Colonic mucosa (tissue), 4 donors: ENCODE measurements at regions not wholly inside any gene's neighbourhood (a gene's known extent, or its start where the extent isn't known, plus 50 kb on each side); places are given as distances from the start of the nearest gene placed in this dataset.

ENCODE experiments used
- DNase-seq: peaks from one replicate; pipeline ENCODE4 v3.0.0-alpha.2; 2020
- H3K27ac ChIP-seq: fragments of 200-600 bp; one replicate; pipeline ENCODE4 v1.8.0; 2021
- H3K27me3 ChIP-seq: fragments of 200-600 bp; one replicate; pipeline ENCODE4 v1.8.0; 2021
- H3K36me3 ChIP-seq: fragments of 200-600 bp; one replicate; pipeline ENCODE4 v1.8.0; 2021
- H3K4me1 ChIP-seq: fragments of 200-600 bp; one replicate; pipeline ENCODE4 v1.8.0; 2021; ENCODE audit warnings: mild to moderate bottlenecking
- H3K4me3 ChIP-seq: fragments of 200-600 bp; one replicate; pipeline ENCODE4 v1.8.0; 2021
- H3K9ac ChIP-seq, 2 donors: one replicate each; pipeline ENCODE4 v1.7.0; 2013; ENCODE audit warnings: control low read depth in 2 of 2, low read depth in 2 of 2, low read length in 2 of 2
- H3K9me3 ChIP-seq: fragments of 200-600 bp; one replicate; pipeline ENCODE4 v1.8.0; 2021
- intact Hi-C: fragments of 100-400 bp; cut with DNase I; formaldehyde crosslinking; loops from one replicate; pipeline ENCODE4 v1.14.1; 2022
- TF ChIP-seq, protein P1 (sequence below): fragments of 200-600 bp; IDR thresholded peaks from one replicate; pipeline ENCODE4 v1.8.0; 2022; ENCODE audit warnings: antibody characterized with exemption, mild to moderate bottlenecking
- donor health status: healthy.
- donor health status: DM: no; HTN: no; CAD: no.
- donor health status: DM: no; HTN: no; CAD: no.

DNA sequence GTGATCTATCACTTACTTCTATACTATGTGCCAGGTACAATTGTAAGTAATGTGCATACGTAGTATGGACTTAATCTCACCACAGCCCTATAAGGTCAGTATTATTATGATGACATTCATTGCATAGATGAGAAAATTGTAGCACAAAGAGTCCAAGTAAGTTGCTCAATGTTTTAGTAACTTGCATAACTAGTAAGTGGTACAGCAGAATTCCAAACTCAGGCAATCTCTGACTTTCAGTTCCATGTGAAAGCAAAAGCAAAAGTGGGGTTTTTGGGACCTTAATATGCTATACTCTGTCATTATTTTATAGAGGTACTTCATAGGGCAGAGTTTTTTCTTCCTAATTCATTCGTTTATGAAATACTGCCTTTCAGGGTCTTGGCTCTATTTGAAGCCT is 188.8 kb upstream of the VEGFC start:
- intact Hi-C loops: no loop called here
- TF ChIP-seq, protein P1, sequence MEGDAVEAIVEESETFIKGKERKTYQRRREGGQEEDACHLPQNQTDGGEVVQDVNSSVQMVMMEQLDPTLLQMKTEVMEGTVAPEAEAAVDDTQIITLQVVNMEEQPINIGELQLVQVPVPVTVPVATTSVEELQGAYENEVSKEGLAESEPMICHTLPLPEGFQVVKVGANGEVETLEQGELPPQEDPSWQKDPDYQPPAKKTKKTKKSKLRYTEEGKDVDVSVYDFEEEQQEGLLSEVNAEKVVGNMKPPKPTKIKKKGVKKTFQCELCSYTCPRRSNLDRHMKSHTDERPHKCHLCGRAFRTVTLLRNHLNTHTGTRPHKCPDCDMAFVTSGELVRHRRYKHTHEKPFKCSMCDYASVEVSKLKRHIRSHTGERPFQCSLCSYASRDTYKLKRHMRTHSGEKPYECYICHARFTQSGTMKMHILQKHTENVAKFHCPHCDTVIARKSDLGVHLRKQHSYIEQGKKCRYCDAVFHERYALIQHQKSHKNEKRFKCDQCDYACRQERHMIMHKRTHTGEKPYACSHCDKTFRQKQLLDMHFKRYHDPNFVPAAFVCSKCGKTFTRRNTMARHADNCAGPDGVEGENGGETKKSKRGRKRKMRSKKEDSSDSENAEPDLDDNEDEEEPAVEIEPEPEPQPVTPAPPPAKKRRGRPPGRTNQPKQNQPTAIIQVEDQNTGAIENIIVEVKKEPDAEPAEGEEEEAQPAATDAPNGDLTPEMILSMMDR: no peak

DNA sequence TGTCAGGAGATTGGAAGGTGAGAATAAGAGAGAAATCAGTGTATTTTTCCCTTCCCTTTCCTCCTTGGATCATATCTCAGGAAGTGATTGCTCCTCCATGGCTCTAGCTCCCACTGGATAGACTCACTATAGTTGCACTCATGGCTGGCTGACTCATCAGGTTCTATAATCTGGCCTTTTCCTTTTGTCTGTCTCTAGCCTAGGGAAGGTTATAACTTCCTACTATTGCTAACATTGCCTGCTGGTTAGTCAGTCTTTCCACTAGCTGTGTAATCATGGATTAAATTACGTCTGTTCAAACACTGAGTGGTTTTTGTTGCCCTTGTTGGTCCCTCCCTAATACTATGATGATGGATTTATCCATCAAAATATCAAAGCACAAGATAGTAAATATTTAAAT is 195.5 kb upstream of the VEGFC start:
- intact Hi-C loops: no loop called here
- TF ChIP-seq, protein P1: no peak
- Histone ChIP-seq H3K4me1 (no peaks in the 10 kb centered on the region), H3K27ac (no peak overlapping the region), H3K27me3 (no peaks in the 10 kb centered on the region), H3K4me3 (no peak overlapping the region), H3K36me3 (no peaks in the 10 kb centered on the region), H3K9me3 (no peaks in the 10 kb centered on the region), H3K9ac (no peak overlapping the region)
- no peak for DNase-seq

More for the DNA sequence above, 188.8 kb upstream of the VEGFC start:
- no peak overlapping the region for H3K4me3 ChIP-seq
- no peak for DNase-seq
- H3K9ac ChIP-seq: no peak overlapping the region
- H3K27ac ChIP-seq: no peak overlapping the region
- no peaks in the 10 kb centered on the region for H3K9me3 ChIP-seq
- H3K36me3 ChIP-seq: no peaks in the 10 kb centered on the region
- H3K27me3 ChIP-seq: no peaks in the 10 kb centered on the region
- H3K4me1 ChIP-seq: no peaks in the 10 kb centered on the region

DNA sequence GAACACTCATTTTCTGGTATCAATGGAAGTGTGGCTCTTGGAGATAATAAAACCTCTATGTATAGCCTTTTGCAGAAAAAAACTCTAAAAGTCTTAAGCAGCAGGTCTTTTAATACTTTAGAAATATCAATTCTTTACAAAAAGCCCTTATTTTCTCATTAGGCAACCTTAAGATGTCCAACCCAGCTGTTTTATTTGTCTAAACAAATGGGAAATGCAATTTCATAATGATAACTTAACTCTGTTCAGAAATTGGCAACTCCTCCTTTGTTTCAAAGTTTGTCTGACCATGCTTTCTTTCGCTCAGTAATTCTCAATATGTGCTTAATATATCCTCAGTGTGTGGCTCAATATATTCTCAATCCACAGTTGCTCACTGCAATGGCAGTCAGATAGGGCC is 196.5 kb upstream of the VEGFC start:
- no peak for DNase-seq
- H3K4me1 ChIP-seq: no peaks in the 10 kb centered on the region
- no peaks in the 10 kb centered on the region for H3K9me3 ChIP-seq
- no peaks in the 10 kb centered on the region for H3K27me3 ChIP-seq
- no peak overlapping the region for H3K9ac ChIP-seq
- no peak overlapping the region for H3K4me3 ChIP-seq
- TF ChIP-seq, protein P1: no peak
- H3K27ac ChIP-seq: no peak overlapping the region
- H3K36me3 ChIP-seq: no peaks in the 10 kb centered on the region
- intact Hi-C loops: no loop called here

DNA sequence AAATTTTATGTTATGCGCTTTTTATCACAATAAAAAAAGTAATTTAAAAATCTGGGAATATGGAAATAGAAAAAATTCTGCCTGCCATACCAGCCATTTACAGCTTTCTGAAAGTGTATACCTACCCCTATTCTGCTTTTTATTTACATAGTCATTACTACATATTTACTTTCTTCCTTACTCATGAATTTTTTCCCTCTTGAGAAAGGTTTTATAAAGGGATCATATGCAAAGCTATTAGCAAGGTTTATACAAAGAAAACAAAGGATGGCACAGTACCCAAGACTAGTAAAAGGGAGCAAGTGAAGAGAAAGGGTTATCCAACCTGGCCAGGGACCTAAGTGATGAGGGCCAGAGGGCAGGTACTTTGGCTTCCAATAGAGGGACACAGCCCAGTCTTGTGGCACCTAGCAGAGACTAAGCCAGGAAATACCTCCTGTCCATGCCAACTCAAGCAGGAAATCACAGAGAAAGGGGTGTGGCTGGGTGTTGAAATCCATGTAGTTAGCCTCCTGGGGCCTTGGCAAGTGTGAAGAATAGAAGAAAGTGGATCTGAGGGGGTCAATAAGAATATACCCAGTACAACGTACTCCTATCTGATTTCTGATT is 207.3 kb upstream of the VEGFC start:
- TF ChIP-seq, protein P1: no peak
- intact Hi-C loops: no loop called here
- H3K27me3 ChIP-seq: no peaks in the 10 kb centered on the region

DNA sequence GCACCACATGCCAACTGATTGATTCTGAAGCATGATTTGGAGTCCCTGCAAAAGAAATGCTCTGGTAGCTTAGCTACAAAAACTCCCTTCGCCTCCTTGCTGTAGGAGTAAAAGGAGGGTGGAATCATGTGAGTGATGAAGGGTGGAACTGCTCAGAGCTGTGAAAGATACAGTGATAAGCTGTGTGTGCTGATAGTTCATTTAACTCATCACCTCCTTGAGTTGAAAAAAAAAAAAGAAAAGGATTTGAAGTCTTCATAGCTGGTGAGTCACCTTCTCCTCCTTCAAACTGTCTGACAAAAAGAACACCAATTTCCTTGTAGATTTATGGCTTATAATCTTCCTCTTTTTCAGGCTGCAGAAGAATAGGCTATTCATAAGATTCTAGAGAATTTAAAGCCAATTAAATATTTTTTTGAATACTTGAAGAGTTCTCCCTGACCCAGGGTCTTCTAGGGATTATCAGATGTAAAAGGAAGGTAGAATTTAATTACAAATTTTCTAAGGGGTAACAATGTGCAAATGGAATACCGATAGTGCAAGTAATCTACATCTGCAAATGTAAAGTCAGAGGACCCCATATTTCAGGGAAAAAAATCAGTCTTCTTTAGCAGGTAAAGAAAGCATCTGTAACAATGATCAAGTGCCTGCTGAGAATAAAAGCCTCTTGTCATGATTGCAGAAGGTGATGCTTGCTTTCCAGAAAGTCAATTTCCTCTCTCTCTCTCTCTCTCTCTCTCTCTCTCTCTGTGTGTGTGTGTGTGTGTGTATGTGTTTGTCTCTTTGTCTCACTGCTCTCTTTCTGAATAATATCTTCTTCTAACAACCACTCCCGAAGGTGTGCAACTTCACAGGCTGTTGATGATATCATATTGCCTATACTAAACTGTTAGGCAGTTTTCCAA is 208.8 kb upstream of the VEGFC start:
- intact Hi-C loops: no loop called here
- Histone ChIP-seq H3K27me3 (no peaks in the 10 kb centered on the region), H3K9me3 (no peaks in the 10 kb centered on the region), H3K27ac (no peak overlapping the region), H3K36me3 (no peaks in the 10 kb centered on the region), H3K4me1 (no peaks in the 10 kb centered on the region), H3K4me3 (no peak overlapping the region), H3K9ac (no peak overlapping the region)
- TF ChIP-seq, protein P1: no peak
- no peak for DNase-seq

More for the DNA sequence above, 207.3 kb upstream of the VEGFC start:
- Histone ChIP-seq H3K4me3 (no peak overlapping the region), H3K36me3 (no peaks in the 10 kb centered on the region), H3K4me1 (no peaks in the 10 kb centered on the region), H3K9ac (no peak overlapping the region), H3K27ac (no peak overlapping the region), H3K9me3 (no peaks in the 10 kb centered on the region)
- DNase-seq: no peak
